WTC11 (cell line): ENCODE measurements at regions not wholly inside any gene's neighbourhood (a gene's known extent, or its start where the extent isn't known, plus 50 kb on each side); places are given as distances from the start of the nearest gene placed in this dataset.

Experiments
- ATAC-seq: fragments of 200-7000 bp; cut with Tn5 transposase; 2 replicates; pipeline ENCODE4 v1.10.0; 2021; ENCODE audit warnings: mild to moderate bottlenecking, moderate library complexity
- CTCF ChIA-PET: fragments of 300-600 bp; sonication (Branson Sonifier 250); formaldehyde crosslinking; loops from one replicate; lab custom pipeline; 2021; ENCODE audit warnings: antibody characterized with exemption; lab: Charles Lee
- POLR2A ChIA-PET: fragments of 350-600 bp; sonication (Branson Sonifier 250); formaldehyde crosslinking; loops from one replicate; lab custom pipeline; 2021; ENCODE audit warnings: antibody characterized with exemption; lab: Charles Lee
- DNase-seq: peaks from one replicate; pipeline ENCODE4 v3.0.0; 2021; ENCODE audit warnings: low spot score
- H3K27ac Mint-ChIP-seq: 2 replicates; pipeline ENCODE4 v1.8.0; 2021; ENCODE audit warnings: mixed read lengths
- H3K27me3 Mint-ChIP-seq: 2 replicates; pipeline ENCODE4 v1.8.0; 2021; ENCODE audit warnings: low read depth, mild to moderate bottlenecking, moderate library complexity, mixed read lengths
- H3K36me3 Mint-ChIP-seq: 2 replicates; pipeline ENCODE4 v1.8.0; 2021; ENCODE audit warnings: mixed read lengths
- H3K4me1 Mint-ChIP-seq: 2 replicates; pipeline ENCODE4 v1.8.0; 2022; ENCODE audit warnings: mixed read lengths
- H3K4me3 Mint-ChIP-seq: 2 replicates; pipeline ENCODE4 v1.8.0; 2021; ENCODE audit warnings: mild to moderate bottlenecking, moderate library complexity, mixed read lengths
- H3K9me3 Mint-ChIP-seq: 2 replicates; pipeline ENCODE4 v1.8.0; 2021; ENCODE audit warnings: mixed read lengths
- AR ChIP-seq: fragments of 250-450 bp; sonication (Bioruptor Pico); IDR thresholded peaks from 2 replicates; pipeline ENCODE4 v1.9.0; 2021; ENCODE audit warnings: mild to moderate bottlenecking
- ARID4B ChIP-seq: sonication (generic); formaldehyde crosslinking; IDR thresholded peaks from 2 replicates; pipeline ENCODE4 v1.8.0; 2023; ENCODE audit warnings: missing genetic modification reagents, mild to moderate bottlenecking, borderline replicate concordance
- CREB1 ChIP-seq: sonication (generic); formaldehyde crosslinking; IDR thresholded peaks from 2 replicates; pipeline ENCODE4 v1.8.0; 2023; ENCODE audit warnings: mild to moderate bottlenecking, missing genetic modification reagents
- E2F5 ChIP-seq: sonication (generic); formaldehyde crosslinking; IDR thresholded peaks from 2 replicates; pipeline ENCODE4 v1.8.1; 2022; ENCODE audit warnings: mild to moderate bottlenecking, moderate library complexity, missing genetic modification reagents
- ETV6 ChIP-seq: sonication (generic); formaldehyde crosslinking; IDR thresholded peaks from 2 replicates; pipeline ENCODE4 v1.8.1; 2022; ENCODE audit warnings: mild to moderate bottlenecking, missing genetic modification reagents
- HMGA2 ChIP-seq: fragments of 250-450 bp; sonication (Bioruptor Pico); IDR thresholded peaks from 2 replicates; pipeline ENCODE4 v1.4.0; 2021; ENCODE audit warnings: mild to moderate bottlenecking, moderate library complexity
- MYBL2 ChIP-seq: sonication (generic); formaldehyde crosslinking; IDR thresholded peaks from 2 replicates; pipeline ENCODE4 v1.8.1; 2023; ENCODE audit warnings: mild to moderate bottlenecking, moderate library complexity, missing genetic modification reagents
- NR2C2 ChIP-seq: sonication (generic); formaldehyde crosslinking; IDR thresholded peaks from 2 replicates; pipeline ENCODE4 v1.8.0; 2022; ENCODE audit warnings: mild to moderate bottlenecking, missing genetic modification reagents
- PRDM15 ChIP-seq: sonication (generic); formaldehyde crosslinking; IDR thresholded peaks from 2 replicates; pipeline ENCODE4 v1.8.0; 2022; ENCODE audit warnings: missing genetic modification reagents
- PRRX2 ChIP-seq: fragments of 250-450 bp; sonication (Bioruptor Pico); IDR thresholded peaks from 2 replicates; pipeline ENCODE4 v1.8.0; 2021; ENCODE audit warnings: mild to moderate bottlenecking
- RORB ChIP-seq: fragments of 250-450 bp; sonication (Bioruptor Pico); IDR thresholded peaks from 2 replicates; pipeline ENCODE4 v1.9.0; 2021; ENCODE audit warnings: mild to moderate bottlenecking
- TEAD1 ChIP-seq: sonication (generic); formaldehyde crosslinking; IDR thresholded peaks from 2 replicates; pipeline ENCODE4 v1.8.0; 2022; ENCODE audit warnings: mild to moderate bottlenecking, missing genetic modification reagents
- ZNF396 ChIP-seq: fragments of 250-450 bp; sonication (Bioruptor Pico); IDR thresholded peaks from 2 replicates; pipeline ENCODE4 v1.8.0; 2021; ENCODE audit warnings: mild to moderate bottlenecking, moderate library complexity, borderline replicate concordance
- TF ChIP-seq, protein P1 (sequence below): sonication (generic); formaldehyde crosslinking; IDR thresholded peaks from 2 replicates; pipeline ENCODE4 v1.8.1; 2023; ENCODE audit warnings: mild to moderate bottlenecking, missing genetic modification reagents

- TF ChIP-seq PRRX2 (CRISPR knock-in tag) (no peak), RORB (no peak), ETV6 (no peak), AR (CRISPR knock-in tag) (no peak), ARID4B (CRISPR knock-in tag) (no peak), TEAD1 (no peak)
- TF ChIP-seq, protein P1, sequence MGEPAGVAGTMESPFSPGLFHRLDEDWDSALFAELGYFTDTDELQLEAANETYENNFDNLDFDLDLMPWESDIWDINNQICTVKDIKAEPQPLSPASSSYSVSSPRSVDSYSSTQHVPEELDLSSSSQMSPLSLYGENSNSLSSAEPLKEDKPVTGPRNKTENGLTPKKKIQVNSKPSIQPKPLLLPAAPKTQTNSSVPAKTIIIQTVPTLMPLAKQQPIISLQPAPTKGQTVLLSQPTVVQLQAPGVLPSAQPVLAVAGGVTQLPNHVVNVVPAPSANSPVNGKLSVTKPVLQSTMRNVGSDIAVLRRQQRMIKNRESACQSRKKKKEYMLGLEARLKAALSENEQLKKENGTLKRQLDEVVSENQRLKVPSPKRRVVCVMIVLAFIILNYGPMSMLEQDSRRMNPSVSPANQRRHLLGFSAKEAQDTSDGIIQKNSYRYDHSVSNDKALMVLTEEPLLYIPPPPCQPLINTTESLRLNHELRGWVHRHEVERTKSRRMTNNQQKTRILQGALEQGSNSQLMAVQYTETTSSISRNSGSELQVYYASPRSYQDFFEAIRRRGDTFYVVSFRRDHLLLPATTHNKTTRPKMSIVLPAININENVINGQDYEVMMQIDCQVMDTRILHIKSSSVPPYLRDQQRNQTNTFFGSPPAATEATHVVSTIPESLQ (CRISPR knock-in tag), result no peak
- TF ChIP-seq, all 79 proteins: peak for 0
Observed at GRCh38 chr2:19556648-19557047, 198.2 kb upstream of the OSR1 start (continued).

DNA sequence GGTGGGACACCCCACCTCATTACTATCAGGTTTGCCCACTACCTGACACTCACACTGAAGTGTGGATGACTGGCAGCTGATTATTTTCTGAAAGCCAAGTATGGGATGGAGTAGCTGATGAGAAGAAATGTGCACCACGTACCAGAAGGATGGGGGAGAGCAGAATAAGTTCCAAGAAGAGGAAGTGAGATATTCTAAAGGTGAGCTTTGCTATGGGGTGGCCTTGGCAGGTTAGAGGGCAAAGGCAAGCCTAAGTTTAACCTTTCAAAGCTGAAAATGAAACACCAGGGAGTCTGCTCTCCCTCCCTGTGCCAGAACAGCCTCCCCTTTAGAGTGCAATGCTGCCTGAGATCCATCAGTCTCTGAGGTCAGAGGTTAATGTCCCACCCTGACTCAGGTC is 196.1 kb upstream of the OSR1 start:
- no peak for ATAC-seq
- CTCF ChIA-PET, result no interaction called here

More for the DNA sequence above, 196.1 kb upstream of the OSR1 start:
- TF ChIP-seq MYBL2 (CRISPR knock-in tag) (no peak), CREB1 (CRISPR knock-in tag) (no peak), HMGA2 (CRISPR knock-in tag) (no peak), PRDM15 (no peak), ZNF396 (CRISPR knock-in tag) (no peak), NR2C2 (no peak), E2F5 (no peak)
- Mint-ChIP-seq H3K4me1 (peaks cover 2% of the 10 kb centered on the region), H3K9me3 (peaks cover 4% of the 10 kb centered on the region; the same call in 1 of the 2 replicates), H3K27ac (no peak overlapping the region), H3K4me3 (no peak overlapping the region), H3K36me3 (no peaks in the 10 kb centered on the region), H3K27me3 (no peaks in the 10 kb centered on the region; the same call in 1 of the 2 replicates)
- DNase-seq, result no peak
- POLR2A ChIA-PET, result no interaction called here
